SK-N-SH (cell line): ENCODE measurements at regions not wholly inside any gene's neighbourhood (a gene's known extent, or its start where the extent isn't known, plus 50 kb on each side); places are given as distances from the start of the nearest gene placed in this dataset.

ENCODE experiments used
- CTCF ChIA-PET: fragments of 300-600, 350-600 bp; formaldehyde crosslinking; extraction: SDS; loops from one replicate; lab custom pipeline; 2021; lab: Yijun Ruan, JAX
- POLR2A ChIA-PET: fragments of 350-600 bp; sonication (Branson Sonifier 250); formaldehyde crosslinking; extraction: SDS; loops from one replicate; lab custom pipeline; 2020; ENCODE audit warnings: antibody characterized with exemption, inconsistent platforms; lab: Yijun Ruan, JAX
- DNase-seq: peaks from one replicate; pipeline ENCODE4 v3.0.0; 2012
- H2AFZ ChIP-seq: fragments of 200-600 bp; sonication (generic); 2 replicates; pipeline ENCODE4 v1.8.1; 2016; ENCODE audit warnings: antibody characterized with exemption, mild to moderate bottlenecking, low read depth
- H3F3A ChIP-seq: fragments of 200-600 bp; sonication (generic); replicated peaks from 2 replicates; pipeline ENCODE3; 2016; ENCODE audit warnings: antibody characterized with exemption, mild to moderate bottlenecking; ENCODE audit not compliant: insufficient read depth
- H3K27ac ChIP-seq, 2 experiments: fragments of 200-500 bp in 1 of 2; fragments of 200-600 bp in 1 of 2; sonication (Bioruptor generic) in 1 of 2; sonication (generic), shearing (Covaris generic) in 1 of 2; 2 replicates each; pipeline versions ENCODE4 v1.5.1 to v1.6.1; 2014 to 2016; ENCODE audit warnings: low read depth in 2 of 2, inconsistent platforms in 1 of 2, low read length in 1 of 2, mild to moderate bottlenecking in 1 of 2, mixed read lengths in 1 of 2
- H3K27me3 ChIP-seq: fragments of 200-600 bp; sonication (generic), shearing (Covaris generic); 2 replicates; pipeline ENCODE4 v1.6.1; 2016; ENCODE audit warnings: mixed run types; ENCODE audit not compliant: insufficient read depth
- H3K36me3 ChIP-seq, 2 experiments: fragments of 200-500 bp in 1 of 2; fragments of 200-600 bp in 1 of 2; sonication (Bioruptor generic) in 1 of 2; sonication (generic) in 1 of 2; replicated peaks in 1 of 2; 2 replicates each; pipeline versions ENCODE3 to v1.5.1; 2014 to 2016; ENCODE audit warnings: low read length in 1 of 2, mild to moderate bottlenecking in 1 of 2; ENCODE audit not compliant: insufficient read depth in 2 of 2, control insufficient read depth in 1 of 2
- H3K4me1 ChIP-seq, 2 experiments: fragments of 200-500 bp in 1 of 2; fragments of 200-600 bp in 1 of 2; sonication (Bioruptor generic) in 1 of 2; sonication (generic), shearing (Covaris generic) in 1 of 2; 2 replicates each; pipeline versions ENCODE4 v1.5.1 to v1.6.1; 2014 to 2016; ENCODE audit warnings: low read depth in 1 of 2, low read length in 1 of 2, mixed run types in 1 of 2; ENCODE audit not compliant: insufficient read depth in 2 of 2, control insufficient read depth in 1 of 2
- H3K4me2 ChIP-seq: fragments of 200-600 bp; sonication (generic), shearing (Covaris generic); 2 replicates; pipeline ENCODE4 v1.6.1; 2017; ENCODE audit warnings: mixed run types
- H3K4me3 ChIP-seq, 2 experiments: fragments of 200-500 bp in 1 of 2; fragments of 200-600 bp in 1 of 2; sonication (Bioruptor generic) in 1 of 2; sonication (generic), shearing (Covaris generic) in 1 of 2; 2 replicates each; pipeline versions ENCODE4 v1.5.1 to v1.8.1; 2014 to 2016; ENCODE audit warnings: low read depth in 2 of 2, inconsistent platforms in 1 of 2, low read length in 1 of 2, mild to moderate bottlenecking in 1 of 2, mixed read lengths in 1 of 2, moderate library complexity in 1 of 2
- H3K79me2 ChIP-seq: fragments of 200-600 bp; sonication (generic); 2 replicates; pipeline ENCODE4 v1.8.1; 2017; ENCODE audit warnings: mild to moderate bottlenecking; ENCODE audit not compliant: insufficient read depth
- H3K9ac ChIP-seq: fragments of 200-600 bp; sonication (generic); 2 replicates; pipeline ENCODE4 v1.6.1; 2017; ENCODE audit warnings: mixed run types
- H3K9me2 ChIP-seq: fragments of 200-600 bp; sonication (generic); 2 replicates; pipeline ENCODE4 v1.6.1; 2017; ENCODE audit warnings: mixed run types
- H3K9me3 ChIP-seq: fragments of 200-600 bp; sonication (generic); 2 replicates; pipeline ENCODE4 v1.6.1; 2017; ENCODE audit warnings: mixed run types, mild to moderate bottlenecking, moderate library complexity
- H4K20me1 ChIP-seq: fragments of 200-600 bp; sonication (generic); 2 replicates; pipeline ENCODE4 v1.6.1; 2017; ENCODE audit warnings: mild to moderate bottlenecking, mixed run types; ENCODE audit not compliant: insufficient read depth
- ELF1 ChIP-seq: IDR thresholded peaks from 2 replicates; pipeline ENCODE4 v1.4.0; 2012
- EP300 ChIP-seq, 2 experiments: IDR thresholded peaks; 2 replicates each; pipeline versions ENCODE4 v1.4.0 to v1.6.1; 2012; ENCODE audit warnings: borderline replicate concordance in 1 of 2, low read depth in 1 of 2, low read length in 1 of 2
- FOXJ3 ChIP-seq: sonication (generic); formaldehyde crosslinking; IDR thresholded peaks from 2 replicates; pipeline ENCODE4 v1.5.1; 2020; ENCODE audit warnings: mild to moderate bottlenecking, missing genetic modification reagents
- FOXM1 ChIP-seq: IDR thresholded peaks from 2 replicates; pipeline ENCODE4 v1.4.0; 2012; ENCODE audit warnings: low read depth, mild to moderate bottlenecking
- MEF2A ChIP-seq: IDR thresholded peaks from 2 replicates; pipeline ENCODE4 v1.4.0; 2012; ENCODE audit warnings: low read depth, borderline replicate concordance
- MXI1 ChIP-seq: IDR thresholded peaks from 2 replicates; pipeline ENCODE4 v1.6.1; 2012; ENCODE audit warnings: mild to moderate bottlenecking, low read depth, low read length, improper control_type of control experiment
- SMC3 ChIP-seq: IDR thresholded peaks from 2 replicates; pipeline ENCODE4 v1.6.1; 2012; ENCODE audit warnings: low read depth, low read length, improper control_type of control experiment
- TCF12 ChIP-seq: IDR thresholded peaks from 2 replicates; pipeline ENCODE4 v1.4.0; 2012
- YY1 ChIP-seq: IDR thresholded peaks from 2 replicates; pipeline ENCODE4 v1.4.0; 2012; ENCODE audit warnings: low read depth, mild to moderate bottlenecking
- WGBS: methylation state at CpG from one replicate; pipeline ENCODE4 v1.1.6; 2017; ENCODE audit warnings: low lambda C conversion rate; 5-methylcytosine and 5-hydroxymethylcytosine counted together
- TF ChIP-seq, protein P1 (sequence below): IDR thresholded peaks from 2 replicates; pipeline ENCODE4 v1.4.0; 2012; ENCODE audit warnings: low read depth, borderline replicate concordance
- TF ChIP-seq, protein P2 (sequence below): IDR thresholded peaks from 2 replicates; pipeline ENCODE4 v1.4.0; 2012; ENCODE audit warnings: low read depth

DNA sequence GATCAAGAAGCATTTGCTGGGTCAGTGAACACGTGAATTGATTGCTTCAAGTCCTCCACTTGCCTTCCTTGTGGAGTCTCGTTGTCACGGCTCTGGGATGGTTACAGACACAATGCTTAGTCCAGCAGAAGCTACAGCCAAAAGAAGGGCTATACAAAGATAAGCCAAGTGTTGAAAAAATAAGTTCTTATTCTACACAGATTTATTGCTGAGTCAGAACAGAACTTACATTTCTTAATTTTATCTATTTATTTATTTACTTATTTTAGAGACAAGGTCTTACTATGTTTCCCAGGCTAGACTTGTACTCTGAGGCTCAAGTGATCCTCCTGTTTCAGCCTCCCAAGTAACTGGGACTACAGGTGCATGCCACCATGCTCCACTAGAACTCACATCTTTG is 199.0 kb downstream of the MYLK4 start:
- CTCF ChIA-PET = no interaction called here
- no peak overlapping the region for H3K4me2 ChIP-seq
- H3K9ac ChIP-seq = no peak overlapping the region
- H3K9me2 ChIP-seq = no peaks in the 10 kb centered on the region
- H3K9me3 ChIP-seq = no peaks in the 10 kb centered on the region
- no peaks in the 10 kb centered on the region for H3K4me1 ChIP-seq
- no peak overlapping the region for H2AFZ ChIP-seq
- H3K27ac ChIP-seq = no peak overlapping the region
- no peak overlapping the region for H3K4me3 ChIP-seq
- TF ChIP-seq ELF1 (no peak), EP300 (IDR thresholded peaks at IDR 0.05; ENCODE audit: borderline replicate concordance in 1 of 2, low read depth in 1 of 2, low read length in 1 of 2) (no peak)
- H3F3A ChIP-seq = no peaks in the 10 kb centered on the region
- no peaks in the 10 kb centered on the region for H4K20me1 ChIP-seq
- 22% methylated on average over 3 of the region's 3 CpGs for WGBS
- no peaks in the 10 kb centered on the region for H3K79me2 ChIP-seq
- no peak for DNase-seq
- POLR2A ChIA-PET = no interaction called here
- H3K36me3 ChIP-seq = no peaks in the 10 kb centered on the region
- no peaks in the 10 kb centered on the region; the same call in 1 of the 2 replicates for H3K27me3 ChIP-seq

DNA sequence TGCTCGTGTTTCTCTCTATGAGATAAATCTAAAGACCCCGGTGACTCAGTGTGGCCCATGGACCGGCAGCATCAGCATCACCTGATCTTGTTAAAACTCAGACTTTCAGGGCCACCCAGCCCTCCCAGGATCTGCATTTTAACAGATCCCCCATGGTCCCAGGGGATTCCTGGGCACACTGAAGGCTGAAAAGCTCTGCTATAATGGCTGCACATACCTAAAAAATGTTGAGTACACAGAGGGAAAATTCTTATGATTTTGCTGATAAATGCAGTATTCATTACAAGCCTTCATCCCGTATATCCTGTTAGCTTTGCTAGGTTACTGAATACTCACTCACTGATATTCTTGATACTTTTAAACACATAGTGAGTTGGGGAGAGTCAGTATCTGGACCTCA is 200.5 kb downstream of the MYLK4 start:
- Histone ChIP-seq H3K27ac (no peak overlapping the region), H3F3A (no peaks in the 10 kb centered on the region), H3K36me3 (no peaks in the 10 kb centered on the region), H3K9me3 (no peaks in the 10 kb centered on the region), H3K27me3 (peaks cover 11% of the 10 kb centered on the region; the same call in 1 of the 2 replicates), H3K79me2 (no peaks in the 10 kb centered on the region), H3K4me1 (no peaks in the 10 kb centered on the region), H3K9ac (no peak overlapping the region), H3K4me2 (no peak overlapping the region), H3K4me3 (no peak overlapping the region), H3K9me2 (no peaks in the 10 kb centered on the region), H4K20me1 (no peaks in the 10 kb centered on the region), H2AFZ (no peak overlapping the region)
- no peak for TF ChIP-seq SMC3
- TF ChIP-seq MEF2A = no peak
- TF ChIP-seq MXI1 = no peak
- no peak for TF ChIP-seq TCF12
- TF ChIP-seq YY1 = no peak
- no peak for TF ChIP-seq FOXM1
- TF ChIP-seq FOXJ3 (CRISPR knock-in tag) = no peak
- CTCF ChIA-PET = no interaction called here
- DNase-seq = no peak
- POLR2A ChIA-PET = no interaction called here
- WGBS = 27% methylated on average over 4 of the region's 4 CpGs

DNA sequence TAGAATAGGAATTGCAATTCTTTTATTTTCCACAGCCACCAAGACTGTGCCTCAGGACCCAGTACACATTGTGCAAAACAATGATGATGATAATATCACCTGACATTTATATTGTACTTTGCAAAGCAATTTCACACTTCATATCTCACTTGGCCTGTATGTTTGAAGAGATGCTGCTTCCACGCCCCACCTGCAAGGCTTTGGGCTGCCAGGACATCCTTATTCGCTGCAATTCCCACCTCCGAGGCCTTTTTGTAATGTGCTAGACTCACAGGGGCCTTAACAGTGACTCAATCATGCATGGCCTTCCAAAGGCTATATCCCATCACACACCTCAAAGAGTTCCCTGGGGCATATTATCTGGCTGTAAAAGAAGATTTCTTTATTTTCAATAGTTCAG is 200.9 kb downstream of the MYLK4 start:
- Histone ChIP-seq H3K4me2 (no peak overlapping the region), H3K9ac (no peak overlapping the region), H3K27me3 (peaks cover 11% of the 10 kb centered on the region; the same call in 1 of the 2 replicates), H2AFZ (no peak overlapping the region), H3K36me3 (no peaks in the 10 kb centered on the region), H3K4me3 (no peak overlapping the region), H3F3A (no peaks in the 10 kb centered on the region), H4K20me1 (no peaks in the 10 kb centered on the region), H3K27ac (no peak overlapping the region), H3K9me3 (no peaks in the 10 kb centered on the region), H3K79me2 (no peaks in the 10 kb centered on the region), H3K9me2 (no peaks in the 10 kb centered on the region), H3K4me1 (no peaks in the 10 kb centered on the region)
- ChIA-PET POLR2A (no interaction called here), CTCF (no interaction called here)
- no peak for DNase-seq
- TF ChIP-seq, protein P1, sequence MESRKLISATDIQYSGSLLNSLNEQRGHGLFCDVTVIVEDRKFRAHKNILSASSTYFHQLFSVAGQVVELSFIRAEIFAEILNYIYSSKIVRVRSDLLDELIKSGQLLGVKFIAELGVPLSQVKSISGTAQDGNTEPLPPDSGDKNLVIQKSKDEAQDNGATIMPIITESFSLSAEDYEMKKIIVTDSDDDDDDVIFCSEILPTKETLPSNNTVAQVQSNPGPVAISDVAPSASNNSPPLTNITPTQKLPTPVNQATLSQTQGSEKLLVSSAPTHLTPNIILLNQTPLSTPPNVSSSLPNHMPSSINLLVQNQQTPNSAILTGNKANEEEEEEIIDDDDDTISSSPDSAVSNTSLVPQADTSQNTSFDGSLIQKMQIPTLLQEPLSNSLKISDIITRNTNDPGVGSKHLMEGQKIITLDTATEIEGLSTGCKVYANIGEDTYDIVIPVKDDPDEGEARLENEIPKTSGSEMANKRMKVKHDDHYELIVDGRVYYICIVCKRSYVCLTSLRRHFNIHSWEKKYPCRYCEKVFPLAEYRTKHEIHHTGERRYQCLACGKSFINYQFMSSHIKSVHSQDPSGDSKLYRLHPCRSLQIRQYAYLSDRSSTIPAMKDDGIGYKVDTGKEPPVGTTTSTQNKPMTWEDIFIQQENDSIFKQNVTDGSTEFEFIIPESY = no peak
- TF ChIP-seq MEF2A = no peak
- TF ChIP-seq, protein P2, sequence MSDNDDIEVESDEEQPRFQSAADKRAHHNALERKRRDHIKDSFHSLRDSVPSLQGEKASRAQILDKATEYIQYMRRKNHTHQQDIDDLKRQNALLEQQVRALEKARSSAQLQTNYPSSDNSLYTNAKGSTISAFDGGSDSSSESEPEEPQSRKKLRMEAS = no peak
- WGBS = 25% methylated on average over 3 of the region's 3 CpGs
